Neural cell (in vitro differentiated cells): ENCODE measurements at regions not wholly inside any gene's neighbourhood (a gene's known extent, or its start where the extent isn't known, plus 50 kb on each side); places are given as distances from the start of the nearest gene placed in this dataset.

ENCODE experiments used
- H2AFZ ChIP-seq: fragments of 200-600, 300-800 bp; sonication (generic), shearing (Covaris generic); 2 replicates; pipeline ENCODE4 v1.6.0; 2014; ENCODE audit warnings: low read depth, mild to moderate bottlenecking, antibody characterized with exemption, low read length, moderate library complexity
- H3F3A ChIP-seq: fragments of 200-600 bp; shearing (Covaris generic); 2 replicates; pipeline ENCODE4 v1.6.1; 2016; ENCODE audit warnings: mild to moderate bottlenecking, moderate library complexity, mixed read lengths, antibody characterized with exemption, low read length; ENCODE audit not compliant: insufficient read depth, poor library complexity, severe bottlenecking
- H3K27ac ChIP-seq: fragments of 200-600, 300-800 bp; sonication (generic), shearing (Covaris generic); 2 replicates; pipeline ENCODE4 v1.5.1; 2014; ENCODE audit warnings: mild to moderate bottlenecking, low read length, moderate library complexity
- H3K27me3 ChIP-seq: fragments of 300-800, 200-600 bp; sonication (generic), shearing (Covaris generic); 2 replicates; pipeline ENCODE4 v1.6.0; 2014; ENCODE audit warnings: mild to moderate bottlenecking, low read depth, low read length, moderate library complexity; ENCODE audit not compliant: insufficient read depth
- H3K36me3 ChIP-seq: fragments of 300-800, 200-600 bp; sonication (generic), shearing (Covaris generic); 2 replicates; pipeline ENCODE4 v1.5.1; 2014; ENCODE audit warnings: mild to moderate bottlenecking, antibody characterized with exemption, low read length, moderate library complexity; ENCODE audit not compliant: insufficient read depth
- H3K4me2 ChIP-seq: fragments of 300-800, 200-600 bp; sonication (generic), shearing (Covaris generic); 2 replicates; pipeline ENCODE4 v1.6.0; 2014; ENCODE audit warnings: mild to moderate bottlenecking, low read length
- H3K4me3 ChIP-seq: fragments of 300-800, 200-600 bp; sonication (generic), shearing (Covaris generic); 2 replicates; pipeline ENCODE4 v1.5.1; 2014; ENCODE audit warnings: mild to moderate bottlenecking, low read length, moderate library complexity
- H3K79me2 ChIP-seq: fragments of 200-600 bp; shearing (Covaris generic); replicated peaks from 2 replicates; pipeline ENCODE4 v1.6.0; 2014; ENCODE audit warnings: mild to moderate bottlenecking, low read length, moderate library complexity; ENCODE audit not compliant: insufficient read depth
- H3K9ac ChIP-seq: fragments of 300-800, 200-600 bp; sonication (generic), shearing (Covaris generic); 2 replicates; pipeline ENCODE4 v1.6.1; 2016; ENCODE audit warnings: mild to moderate bottlenecking, low read length, mixed read lengths
- H3K9me2 ChIP-seq: fragments of 200-600 bp; shearing (Covaris generic); 2 replicates; pipeline ENCODE4 v1.6.1; 2016; ENCODE audit warnings: mild to moderate bottlenecking, low read length, mixed read lengths; ENCODE audit not compliant: insufficient read depth
- H3K9me3 ChIP-seq: fragments of 200-600, 300-800 bp; sonication (generic), shearing (Covaris generic); 2 replicates; pipeline ENCODE4 v1.6.1; 2016; ENCODE audit warnings: mild to moderate bottlenecking, mixed run types, low read length, moderate library complexity, mixed read lengths
- H4K20me1 ChIP-seq: fragments of 200-600 bp; shearing (Covaris generic); 2 replicates; pipeline ENCODE4 v1.6.1; 2016; ENCODE audit warnings: mild to moderate bottlenecking, mixed run types; ENCODE audit not compliant: insufficient read depth
- CTCF ChIP-seq: fragments of 450-650 bp; IDR thresholded peaks from 2 replicates; pipeline ENCODE4 v1.5.1; 2014; ENCODE audit warnings: antibody characterized with exemption, mild to moderate bottlenecking, moderate library complexity; ENCODE audit not compliant: poor library complexity, severe bottlenecking
- EP300 ChIP-seq: fragments of 450-650 bp; conservative IDR thresholded peaks from 2 replicates; pipeline ENCODE4 v1.6.1; 2014; ENCODE audit warnings: antibody characterized with exemption, mild to moderate bottlenecking, moderate library complexity; ENCODE audit not compliant: poor library complexity, severe bottlenecking
- EZH2 ChIP-seq: fragments of 200-600, 300-800 bp; shearing (Covaris generic), sonication (generic); IDR thresholded peaks from 2 replicates; pipeline ENCODE4 v1.6.1; 2014; ENCODE audit warnings: antibody characterized with exemption, low read length, borderline replicate concordance, mild to moderate bottlenecking; ENCODE audit not compliant: insufficient read depth, poor library complexity, severe bottlenecking
- MXI1 ChIP-seq: fragments of 450-650 bp; conservative IDR thresholded peaks from 2 replicates; pipeline ENCODE4 v1.6.1; 2014; ENCODE audit warnings: antibody characterized with exemption, mild to moderate bottlenecking; ENCODE audit not compliant: poor library complexity, severe bottlenecking
- POLR2AphosphoS5 ChIP-seq: IDR thresholded peaks from 2 replicates; pipeline ENCODE4 v1.6.1; 2012
- RAD21 ChIP-seq: fragments of 450-650 bp; conservative IDR thresholded peaks from 2 replicates; pipeline ENCODE4 v1.6.1; 2014; ENCODE audit warnings: antibody characterized with exemption, mild to moderate bottlenecking, moderate library complexity
- REST ChIP-seq: IDR thresholded peaks from 2 replicates; pipeline ENCODE4 v1.6.1; 2012; ENCODE audit warnings: borderline replicate concordance
- SMC3 ChIP-seq: fragments of 450-650 bp; conservative IDR thresholded peaks from 2 replicates; pipeline ENCODE4 v1.6.1; 2014; ENCODE audit warnings: antibody characterized with exemption, mild to moderate bottlenecking, moderate library complexity; ENCODE audit not compliant: poor library complexity
- TAF1 ChIP-seq: IDR thresholded peaks from 2 replicates; pipeline ENCODE4 v1.6.1; 2012; ENCODE audit warnings: low read depth

- TF ChIP-seq MXI1: no peak
- no peak for TF ChIP-seq CTCF
- TF ChIP-seq POLR2AphosphoS5: no peak
- TF ChIP-seq REST: no peak
- no peak for TF ChIP-seq TAF1
- H2AFZ ChIP-seq: no peak overlapping the region
- no peak overlapping the region for H3K4me2 ChIP-seq
Observed at GRCh38 chr1:82371844-82372498, 571.2 kb downstream of the ADGRL2 start.

GRCh38 chr1:82367456-82367855 is 566.7 kb downstream of the ADGRL2 start:
- H2AFZ ChIP-seq: no peak overlapping the region
- H3K27me3 ChIP-seq: no peaks in the 10 kb centered on the region
- no peaks in the 10 kb centered on the region for H3K36me3 ChIP-seq
- TF ChIP-seq EP300 (no peak), TAF1 (no peak), EZH2 (no peak), POLR2AphosphoS5 (no peak), RAD21 (no peak), REST (no peak), CTCF (no peak), MXI1 (no peak), SMC3 (no peak)
- no peaks in the 10 kb centered on the region for H3K9me2 ChIP-seq
- H3K4me2 ChIP-seq: no peak overlapping the region
- H4K20me1 ChIP-seq: no peaks in the 10 kb centered on the region
- H3F3A ChIP-seq: no peaks in the 10 kb centered on the region
- H3K9ac ChIP-seq: no peak overlapping the region
- no peaks in the 10 kb centered on the region for H3K9me3 ChIP-seq
- no peak overlapping the region for H3K4me3 ChIP-seq
- no peak overlapping the region for H3K27ac ChIP-seq
- no peaks in the 10 kb centered on the region for H3K79me2 ChIP-seq

More at GRCh38 chr1:82371844-82372498, 571.2 kb downstream of the ADGRL2 start:
- Histone ChIP-seq H3K79me2 (no peaks in the 10 kb centered on the region), H3K9me2 (no peaks in the 10 kb centered on the region), H3K27me3 (no peaks in the 10 kb centered on the region), H3K27ac (no peak overlapping the region), H3K4me3 (no peak overlapping the region), H3K9me3 (no peaks in the 10 kb centered on the region), H4K20me1 (no peaks in the 10 kb centered on the region), H3F3A (no peaks in the 10 kb centered on the region), H3K36me3 (no peaks in the 10 kb centered on the region), H3K9ac (no peak overlapping the region)
